SK-N-SH treated with all-trans-retinoic acid at 6 μM for 48 hours (cell line): ENCODE measurements at regions not wholly inside any gene's neighbourhood (a gene's known extent, or its start where the extent isn't known, plus 50 kb on each side); places are given as distances from the start of the nearest gene placed in this dataset.

Experiments
- BACH2 ChIP-seq: fragments of 250-450 bp; sonication (Bioruptor Pico); IDR thresholded peaks from 2 replicates; pipeline ENCODE4 v1.9.0; 2021; ENCODE audit warnings: mild to moderate bottlenecking, borderline replicate concordance
- ZFP30 ChIP-seq: fragments of 450-650 bp; formaldehyde crosslinking; IDR thresholded peaks from 2 replicates; pipeline ENCODE4 v1.5.0; 2022; ENCODE audit warnings: mild to moderate bottlenecking, moderate library complexity
- ZNF70 ChIP-seq: fragments of 450-650 bp; formaldehyde crosslinking; IDR thresholded peaks from 2 replicates; pipeline ENCODE4 v1.5.0; 2020; ENCODE audit warnings: mild to moderate bottlenecking, moderate library complexity
- ZNF8 ChIP-seq: fragments of 450-650 bp; formaldehyde crosslinking; IDR thresholded peaks from 2 replicates; pipeline ENCODE4 v1.5.0; 2020; ENCODE audit warnings: mild to moderate bottlenecking, moderate library complexity
- TF ChIP-seq, protein P1 (sequence below): fragments of 250-450 bp; sonication (Bioruptor Pico); IDR thresholded peaks from 2 replicates; pipeline ENCODE4 v1.8.0; 2020; ENCODE audit warnings: mild to moderate bottlenecking, moderate library complexity, borderline replicate concordance
- TF ChIP-seq, protein P2 (sequence below): fragments of 250-450 bp; sonication (Bioruptor Pico); IDR thresholded peaks from 2 replicates; pipeline ENCODE4 v1.5.1; 2020; ENCODE audit warnings: low read depth, mild to moderate bottlenecking, moderate library complexity

DNA sequence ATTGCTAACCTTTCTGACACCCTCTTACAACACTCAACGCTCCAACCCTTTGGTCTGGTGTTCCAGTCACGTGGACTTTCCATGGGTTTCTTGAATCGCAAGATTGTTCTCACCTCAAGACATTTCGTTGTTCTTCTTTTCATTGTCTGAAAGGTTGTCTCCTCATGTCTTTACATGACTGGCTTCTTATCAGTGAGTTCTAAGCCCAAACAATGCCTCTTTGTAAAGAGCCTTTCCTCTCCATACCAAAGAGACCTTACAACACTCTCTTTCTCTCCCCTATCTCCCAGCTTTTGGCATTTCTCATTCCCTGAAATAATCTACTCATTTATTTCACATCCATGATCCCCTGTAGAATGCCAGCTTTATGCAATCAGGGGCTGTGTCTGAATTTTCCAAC is 1144.8 kb downstream of the AACS start:
- TF ChIP-seq ZNF8 (CRISPR knock-in tag) (no peak), ZFP30 (no peak), ZNF70 (CRISPR knock-in tag) (no peak), BACH2 (CRISPR knock-in tag) (no peak)
- TF ChIP-seq, protein P1, sequence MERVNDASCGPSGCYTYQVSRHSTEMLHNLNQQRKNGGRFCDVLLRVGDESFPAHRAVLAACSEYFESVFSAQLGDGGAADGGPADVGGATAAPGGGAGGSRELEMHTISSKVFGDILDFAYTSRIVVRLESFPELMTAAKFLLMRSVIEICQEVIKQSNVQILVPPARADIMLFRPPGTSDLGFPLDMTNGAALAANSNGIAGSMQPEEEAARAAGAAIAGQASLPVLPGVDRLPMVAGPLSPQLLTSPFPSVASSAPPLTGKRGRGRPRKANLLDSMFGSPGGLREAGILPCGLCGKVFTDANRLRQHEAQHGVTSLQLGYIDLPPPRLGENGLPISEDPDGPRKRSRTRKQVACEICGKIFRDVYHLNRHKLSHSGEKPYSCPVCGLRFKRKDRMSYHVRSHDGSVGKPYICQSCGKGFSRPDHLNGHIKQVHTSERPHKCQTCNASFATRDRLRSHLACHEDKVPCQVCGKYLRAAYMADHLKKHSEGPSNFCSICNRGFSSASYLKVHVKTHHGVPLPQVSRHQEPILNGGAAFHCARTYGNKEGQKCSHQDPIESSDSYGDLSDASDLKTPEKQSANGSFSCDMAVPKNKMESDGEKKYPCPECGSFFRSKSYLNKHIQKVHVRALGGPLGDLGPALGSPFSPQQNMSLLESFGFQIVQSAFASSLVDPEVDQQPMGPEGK: no peak
- TF ChIP-seq, protein P2, sequence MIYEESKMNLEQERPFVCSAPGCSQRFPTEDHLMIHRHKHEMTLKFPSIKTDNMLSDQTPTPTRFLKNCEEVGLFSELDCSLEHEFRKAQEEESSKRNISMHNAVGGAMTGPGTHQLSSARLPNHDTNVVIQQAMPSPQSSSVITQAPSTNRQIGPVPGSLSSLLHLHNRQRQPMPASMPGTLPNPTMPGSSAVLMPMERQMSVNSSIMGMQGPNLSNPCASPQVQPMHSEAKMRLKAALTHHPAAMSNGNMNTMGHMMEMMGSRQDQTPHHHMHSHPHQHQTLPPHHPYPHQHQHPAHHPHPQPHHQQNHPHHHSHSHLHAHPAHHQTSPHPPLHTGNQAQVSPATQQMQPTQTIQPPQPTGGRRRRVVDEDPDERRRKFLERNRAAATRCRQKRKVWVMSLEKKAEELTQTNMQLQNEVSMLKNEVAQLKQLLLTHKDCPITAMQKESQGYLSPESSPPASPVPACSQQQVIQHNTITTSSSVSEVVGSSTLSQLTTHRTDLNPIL (CRISPR knock-in tag): no peak
